ENCODE measurements at regions not wholly inside any gene's neighbourhood (a gene's known extent, or its start where the extent isn't known, plus 50 kb on each side); places are given as distances from the start of the nearest gene placed in this dataset.

DNA sequence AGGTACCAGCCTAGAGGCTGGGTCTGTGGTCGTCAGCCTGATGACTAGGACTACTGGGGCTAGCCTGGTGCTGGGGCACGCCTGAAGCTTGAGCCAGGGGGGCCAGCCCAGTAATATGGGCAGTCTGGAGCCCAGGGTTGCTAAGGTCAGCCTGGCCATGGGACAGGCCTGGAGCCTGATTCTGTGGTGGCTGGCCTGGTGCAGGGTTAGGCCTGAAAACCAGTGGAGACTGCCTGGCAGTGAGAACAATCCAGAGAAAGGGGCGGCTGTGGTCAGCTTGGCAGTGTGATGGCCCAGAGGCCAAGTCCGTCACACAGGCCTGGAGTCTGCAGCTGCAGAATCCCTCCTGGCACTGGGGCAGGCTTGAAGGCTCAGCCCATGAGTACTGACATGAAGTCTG is 445.8 kb downstream of the SATB2 start:
- FAIRE-seq (no peak), DNase-seq (ENCODE audit: low read depth, low spot score) (no peak)
- peaks cover 2% of the 10 kb centered on the region for H3K9me3 ChIP-seq (replicated peaks; ENCODE audit: control insufficient read depth, insufficient read depth, low read length)
- no TSS peak for BruUV-seq (replicated peaks)
- no peak overlapping the region for H3K9ac ChIP-seq (replicated peaks; ENCODE audit: extremely low read depth, insufficient read depth, low read length)
- ChIA-PET POLR2A (no interaction called here), CTCF (no interaction called here)
- intact Hi-C loops (cut with micrococcal nuclease), result no loop called here
- H3K27me3 ChIP-seq (ENCODE audit: control insufficient read depth in 2 of 2, insufficient read depth in 2 of 2, low read length in 2 of 2), result no peaks in the 10 kb centered on the region
- dilution Hi-C loops (cut with MboI; ENCODE audit: extremely low pct_ligation_motif_present, low sequenced_read_pairs), result no loop called here
- H3K4me1 ChIP-seq (ENCODE audit: control insufficient read depth, extremely low read depth, insufficient read depth, low read length), result no peaks in the 10 kb centered on the region
- no peak overlapping the region for H2AFZ ChIP-seq (ENCODE audit: low read depth, low read length)
- H3K27ac ChIP-seq (ENCODE audit: insufficient read depth, low read depth, low read length), result no peak overlapping the region
- no peaks in the 10 kb centered on the region for H3K9me1 ChIP-seq (replicated peaks; ENCODE audit: control insufficient read depth, extremely low read depth, insufficient read depth, low read length)
- no peak overlapping the region for H3K4me2 ChIP-seq (ENCODE audit: insufficient read depth, low read length)
- no peaks in the 10 kb centered on the region for H3K36me3 ChIP-seq (ENCODE audit: control insufficient read depth in 2 of 2, extremely low read depth in 1 of 2, insufficient read depth in 2 of 2, low read length in 2 of 2)
- TF ChIP-seq FOS (IDR thresholded peaks at IDR 0.05; ENCODE audit: borderline replicate concordance, insufficient read depth, low read length) (no peak), GATA2 (IDR thresholded peaks at IDR 0.05; ENCODE audit: insufficient read depth, insufficient read length, low read depth, low read length) (no peak), JUN (IDR thresholded peaks at IDR 0.05; ENCODE audit: borderline replicate concordance, insufficient read depth, insufficient read length, low read depth) (no peak), POLR2A (IDR thresholded peaks at IDR 0.05; ENCODE audit: low read depth, low read length) (no peak)
- H4K20me1 ChIP-seq (replicated peaks; ENCODE audit: control insufficient read depth, extremely low read depth, insufficient read depth, low read length), result no peaks in the 10 kb centered on the region
- no peak overlapping the region for H3K4me3 ChIP-seq (replicated peaks in 1 of 3; ENCODE audit: insufficient read depth in 1 of 3, low read depth in 1 of 3, low read length in 3 of 3)
- H3K79me2 ChIP-seq (ENCODE audit: control insufficient read depth, insufficient read depth, low read length), result no peaks in the 10 kb centered on the region

DNA sequence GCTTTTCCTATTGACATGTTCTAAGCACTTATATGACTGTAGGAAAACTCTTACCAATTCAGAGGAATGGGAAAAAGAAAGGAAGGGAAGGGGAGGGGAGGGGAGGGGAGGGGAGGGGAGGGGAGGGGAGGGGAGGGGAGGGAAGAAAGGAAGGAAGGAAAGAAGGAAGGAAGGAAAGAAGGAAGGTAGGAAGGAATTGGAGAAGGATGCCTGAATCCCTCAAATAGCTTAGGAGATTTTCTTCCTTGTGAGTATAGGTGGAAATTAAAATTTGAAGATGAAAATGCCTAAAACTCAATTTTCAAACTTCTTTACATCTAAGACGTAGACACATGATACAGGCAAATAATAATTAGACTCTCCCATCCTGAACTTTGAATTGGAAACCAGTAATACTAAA is 463.1 kb downstream of the SATB2 start:
- no peak for TF ChIP-seq MYC (IDR thresholded peaks at IDR 0.05; ENCODE audit: low read depth, low read length)
- TF ChIP-seq, protein P1, sequence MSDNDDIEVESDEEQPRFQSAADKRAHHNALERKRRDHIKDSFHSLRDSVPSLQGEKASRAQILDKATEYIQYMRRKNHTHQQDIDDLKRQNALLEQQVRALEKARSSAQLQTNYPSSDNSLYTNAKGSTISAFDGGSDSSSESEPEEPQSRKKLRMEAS (IDR thresholded peaks at IDR 0.05; ENCODE audit: insufficient read depth, insufficient read length), result no peak
- TF ChIP-seq FOS (IDR thresholded peaks at IDR 0.05; ENCODE audit: borderline replicate concordance, insufficient read depth, low read length), result no peak
- TF ChIP-seq EZH2 (IDR thresholded peaks at IDR 0.05; ENCODE audit: borderline replicate concordance, low read depth, low read length, severe bottlenecking), result no peak
- TF ChIP-seq POLR2AphosphoS5 (IDR thresholded peaks at IDR 0.05; ENCODE audit: insufficient read depth, low read depth, low read length), result no peak
- TF ChIP-seq JUN (IDR thresholded peaks at IDR 0.05; ENCODE audit: borderline replicate concordance, insufficient read depth, insufficient read length, low read depth), result no peak
- no peak for TF ChIP-seq GATA2 (IDR thresholded peaks at IDR 0.05; ENCODE audit: insufficient read depth, insufficient read length, low read depth, low read length)
- TF ChIP-seq, protein P2, sequence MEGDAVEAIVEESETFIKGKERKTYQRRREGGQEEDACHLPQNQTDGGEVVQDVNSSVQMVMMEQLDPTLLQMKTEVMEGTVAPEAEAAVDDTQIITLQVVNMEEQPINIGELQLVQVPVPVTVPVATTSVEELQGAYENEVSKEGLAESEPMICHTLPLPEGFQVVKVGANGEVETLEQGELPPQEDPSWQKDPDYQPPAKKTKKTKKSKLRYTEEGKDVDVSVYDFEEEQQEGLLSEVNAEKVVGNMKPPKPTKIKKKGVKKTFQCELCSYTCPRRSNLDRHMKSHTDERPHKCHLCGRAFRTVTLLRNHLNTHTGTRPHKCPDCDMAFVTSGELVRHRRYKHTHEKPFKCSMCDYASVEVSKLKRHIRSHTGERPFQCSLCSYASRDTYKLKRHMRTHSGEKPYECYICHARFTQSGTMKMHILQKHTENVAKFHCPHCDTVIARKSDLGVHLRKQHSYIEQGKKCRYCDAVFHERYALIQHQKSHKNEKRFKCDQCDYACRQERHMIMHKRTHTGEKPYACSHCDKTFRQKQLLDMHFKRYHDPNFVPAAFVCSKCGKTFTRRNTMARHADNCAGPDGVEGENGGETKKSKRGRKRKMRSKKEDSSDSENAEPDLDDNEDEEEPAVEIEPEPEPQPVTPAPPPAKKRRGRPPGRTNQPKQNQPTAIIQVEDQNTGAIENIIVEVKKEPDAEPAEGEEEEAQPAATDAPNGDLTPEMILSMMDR (IDR thresholded peaks at IDR 0.05; ENCODE audit: extremely low read depth in 1 of 2, insufficient read depth in 1 of 2, low read depth in 1 of 2, low read length in 2 of 2), result no peak
- TF ChIP-seq POLR2A (IDR thresholded peaks at IDR 0.05; ENCODE audit: low read depth, low read length), result no peak
- Histone ChIP-seq H3K27me3 (ENCODE audit: control insufficient read depth in 2 of 2, insufficient read depth in 2 of 2, low read length in 2 of 2) (no peaks in the 10 kb centered on the region), H2AFZ (ENCODE audit: low read depth, low read length) (no peak overlapping the region), H4K20me1 (replicated peaks; ENCODE audit: control insufficient read depth, extremely low read depth, insufficient read depth, low read length) (no peaks in the 10 kb centered on the region), H3K9me1 (replicated peaks; ENCODE audit: control insufficient read depth, extremely low read depth, insufficient read depth, low read length) (no peaks in the 10 kb centered on the region), H3K4me2 (ENCODE audit: insufficient read depth, low read length) (no peak overlapping the region), H3K9ac (replicated peaks; ENCODE audit: extremely low read depth, insufficient read depth, low read length) (no peak overlapping the region), H3K36me3 (ENCODE audit: control insufficient read depth in 2 of 2, extremely low read depth in 1 of 2, insufficient read depth in 2 of 2, low read length in 2 of 2) (no peaks in the 10 kb centered on the region), H3K79me2 (ENCODE audit: control insufficient read depth, insufficient read depth, low read length) (no peaks in the 10 kb centered on the region), H3K4me1 (ENCODE audit: control insufficient read depth, extremely low read depth, insufficient read depth, low read length) (no peaks in the 10 kb centered on the region), H3K4me3 (replicated peaks in 1 of 3; ENCODE audit: insufficient read depth in 1 of 3, low read depth in 1 of 3, low read length in 3 of 3) (no peak overlapping the region), H3K27ac (ENCODE audit: insufficient read depth, low read depth, low read length) (no peak overlapping the region), H3K9me3 (replicated peaks; ENCODE audit: control insufficient read depth, insufficient read depth, low read length) (peaks cover 2% of the 10 kb centered on the region)
- BruUV-seq (replicated peaks), result no TSS peak
- ChIA-PET CTCF (no interaction called here), POLR2A (no interaction called here)
- FAIRE-seq (no peak), DNase-seq (ENCODE audit: low read depth, low spot score) (no peak)
- intact Hi-C loops (cut with micrococcal nuclease) (no loop called here), dilution Hi-C loops (cut with MboI; ENCODE audit: extremely low pct_ligation_motif_present, low sequenced_read_pairs) (no loop called here)
